ENCODE measurements at regions not wholly inside any gene's neighbourhood (a gene's known extent, or its start where the extent isn't known, plus 50 kb on each side); places are given as distances from the start of the nearest gene placed in this dataset.

GRCh38 chr15:69544365-69545113, 91.9 kb downstream of the RPLP1 start:
- TF ChIP-seq POLR2A (IDR thresholded peaks at IDR 0.05) (no peak), CTCF (IDR thresholded peaks at IDR 0.05) (no peak)
